Coronary artery (tissue), 2 donors: ENCODE measurements at regions not wholly inside any gene's neighbourhood (a gene's known extent, or its start where the extent isn't known, plus 50 kb on each side); places are given as distances from the start of the nearest gene placed in this dataset.
"Not testable (repeated sequence)": the region's sequence is repeated elsewhere in the genome, so short reads cannot be mapped to it uniquely, and the experiment has no call there.

Experiments used
- DNase-seq: peaks from one replicate; pipeline ENCODE4 v3.0.0-alpha.2; 2017; ENCODE audit warnings: low spot score
- H3K27ac ChIP-seq, 2 donors: fragments of 200-600 bp; sonication (generic); one replicate each; pipeline ENCODE4 v1.5.1; 2016 to 2019
- H3K4me3 ChIP-seq: fragments of 200-600 bp; sonication (generic); 2 replicates; pipeline ENCODE4 v1.5.1; 2016; ENCODE audit warnings: mild to moderate bottlenecking, moderate library complexity
- CTCF ChIP-seq: fragments of 200-600 bp; sonication (generic); IDR thresholded peaks from one replicate; pipeline ENCODE4 v1.5.1; 2019; ENCODE audit warnings: antibody characterized with exemption

- TF ChIP-seq CTCF: no peak
- Histone ChIP-seq H3K27ac (no peak overlapping the region), H3K4me3 (no peak overlapping the region)
- DNase-seq: no peak
Measured at GRCh38 chr12:88723219-88723618, 142.9 kb upstream of the KITLG start.

GRCh38 chr12:88720785-88721650, 140.7 kb upstream of the KITLG start:
- H3K27ac ChIP-seq: no peak overlapping the region
- DNase-seq: no peak
- no peak for TF ChIP-seq CTCF
- H3K4me3 ChIP-seq: no peak overlapping the region

GRCh38 chr12:88720231-88720630, 140.0 kb upstream of the KITLG start:
- no peak for TF ChIP-seq CTCF
- Histone ChIP-seq H3K27ac (no peak overlapping the region), H3K4me3 (no peak overlapping the region)
- no peak for DNase-seq

GRCh38 chr12:88717188-88717587, 136.9 kb upstream of the KITLG start:
- no peak for DNase-seq
- Histone ChIP-seq H3K27ac (no peak overlapping the region), H3K4me3 (no peak overlapping the region)
- no peak for TF ChIP-seq CTCF

GRCh38 chr12:88716240-88716639, 136.0 kb upstream of the KITLG start:
- no peak for DNase-seq
- H3K4me3 ChIP-seq: no peak overlapping the region
- H3K27ac ChIP-seq: no peak overlapping the region
- no peak for TF ChIP-seq CTCF

GRCh38 chr12:88715673-88716072, 135.4 kb upstream of the KITLG start:
- no peak for DNase-seq
- no peak overlapping the region for H3K4me3 ChIP-seq

GRCh38 chr12:88714263-88714882, 134.1 kb upstream of the KITLG start:
- not testable (repeated sequence) for H3K27ac ChIP-seq, DNase-seq, H3K4me3 ChIP-seq

More at GRCh38 chr12:88715673-88716072, 135.4 kb upstream of the KITLG start:
- no peak for TF ChIP-seq CTCF
- no peak overlapping the region for H3K27ac ChIP-seq
